Tibial artery (tissue), 4 donors: ENCODE measurements at regions not wholly inside any gene's neighbourhood (a gene's known extent, or its start where the extent isn't known, plus 50 kb on each side); places are given as distances from the start of the nearest gene placed in this dataset.

Experiments used
- DNase-seq, 2 donors: peaks; one replicate each; pipeline ENCODE4 v3.0.0-alpha.2; 2019
- H3K27ac ChIP-seq, 2 donors: fragments of 200-600 bp; sonication (generic) in 1 of 2; 1 replicate in 1 of 2; 2 replicates in 1 of 2; pipeline ENCODE4 v1.5.1; 2018 to 2019; ENCODE audit warnings: mild to moderate bottlenecking in 1 of 2
- H3K27me3 ChIP-seq, 2 donors: fragments of 200-600 bp; sonication (generic) in 1 of 2; one replicate each; pipeline versions ENCODE4 v1.5.1 to v1.6.0; 2016 to 2019
- H3K36me3 ChIP-seq, 3 donors: fragments of 200-600 bp; sonication (generic) in 2 of 3; one replicate each; pipeline ENCODE4 v1.5.1; 2016 to 2019; ENCODE audit warnings: mild to moderate bottlenecking in 2 of 3
- H3K4me1 ChIP-seq, 4 donors: fragments of 200-600 bp; sonication (generic) in 2 of 4; 1 replicate in 3 of 4; 2 replicates in 1 of 4; pipeline ENCODE4 v1.5.1; 2016 to 2019
- H3K4me3 ChIP-seq, 2 donors: fragments of 200-600 bp; sonication (generic) in 1 of 2; 1 replicate in 1 of 2; 2 replicates in 1 of 2; pipeline ENCODE4 v1.5.1; 2018 to 2019; ENCODE audit warnings: mild to moderate bottlenecking in 2 of 2
- H3K9me3 ChIP-seq, 3 donors: fragments of 200-600 bp; sonication (generic) in 1 of 3; one replicate each; pipeline ENCODE4 v1.5.1; 2016 to 2019
- intact Hi-C: fragments of 100-400 bp; cut with DNase I; formaldehyde crosslinking; loops from one replicate; pipeline ENCODE4 v1.15.0; 2023; ENCODE audit warnings: low total_unique reads
- TF ChIP-seq, protein P1 (sequence below), 2 experiments: fragments of 200-600 bp in 1 of 2; fragments of 450-650 bp in 1 of 2; IDR thresholded peaks; one replicate each; pipeline ENCODE4 v1.5.1; 2017 to 2019; ENCODE audit warnings: antibody characterized with exemption in 2 of 2, mild to moderate bottlenecking in 1 of 2, moderate library complexity in 1 of 2

DNA sequence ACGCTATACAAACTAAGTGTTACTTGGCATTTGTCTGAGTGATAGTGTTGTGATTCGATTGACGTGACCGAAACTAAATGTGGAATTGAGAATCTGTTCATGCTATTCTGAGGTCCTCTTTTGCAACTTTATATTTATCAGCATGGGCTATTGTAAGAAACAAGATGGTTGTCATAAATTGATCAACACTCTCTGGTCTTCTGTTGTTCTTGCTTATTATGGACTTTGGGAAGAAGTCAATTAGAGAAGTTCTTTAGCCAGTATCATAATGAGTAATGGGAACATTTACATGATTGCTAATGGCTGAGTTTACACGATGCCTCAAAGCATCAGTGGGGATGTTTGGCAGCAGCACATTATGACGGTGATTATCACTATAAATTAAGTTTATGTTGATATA is 195.0 kb downstream of the CD83 start:
- H3K36me3 ChIP-seq = no peaks in the 10 kb centered on the region
- H3K4me1 ChIP-seq = peaks cover 0 to 10% (median 6%) of the 10 kb centered on the region in 4 donors
- H3K27me3 ChIP-seq = peaks cover 0 to 9% of the 10 kb centered on the region in 2 donors
- TF ChIP-seq, protein P1, sequence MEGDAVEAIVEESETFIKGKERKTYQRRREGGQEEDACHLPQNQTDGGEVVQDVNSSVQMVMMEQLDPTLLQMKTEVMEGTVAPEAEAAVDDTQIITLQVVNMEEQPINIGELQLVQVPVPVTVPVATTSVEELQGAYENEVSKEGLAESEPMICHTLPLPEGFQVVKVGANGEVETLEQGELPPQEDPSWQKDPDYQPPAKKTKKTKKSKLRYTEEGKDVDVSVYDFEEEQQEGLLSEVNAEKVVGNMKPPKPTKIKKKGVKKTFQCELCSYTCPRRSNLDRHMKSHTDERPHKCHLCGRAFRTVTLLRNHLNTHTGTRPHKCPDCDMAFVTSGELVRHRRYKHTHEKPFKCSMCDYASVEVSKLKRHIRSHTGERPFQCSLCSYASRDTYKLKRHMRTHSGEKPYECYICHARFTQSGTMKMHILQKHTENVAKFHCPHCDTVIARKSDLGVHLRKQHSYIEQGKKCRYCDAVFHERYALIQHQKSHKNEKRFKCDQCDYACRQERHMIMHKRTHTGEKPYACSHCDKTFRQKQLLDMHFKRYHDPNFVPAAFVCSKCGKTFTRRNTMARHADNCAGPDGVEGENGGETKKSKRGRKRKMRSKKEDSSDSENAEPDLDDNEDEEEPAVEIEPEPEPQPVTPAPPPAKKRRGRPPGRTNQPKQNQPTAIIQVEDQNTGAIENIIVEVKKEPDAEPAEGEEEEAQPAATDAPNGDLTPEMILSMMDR (IDR thresholded peaks at IDR 0.05) = no peak
- intact Hi-C loops = no loop called here
- H3K4me3 ChIP-seq = no peak overlapping the region
- H3K27ac ChIP-seq = no peak overlapping the region
- no peaks in the 10 kb centered on the region for H3K9me3 ChIP-seq
- DNase-seq = no peak

DNA sequence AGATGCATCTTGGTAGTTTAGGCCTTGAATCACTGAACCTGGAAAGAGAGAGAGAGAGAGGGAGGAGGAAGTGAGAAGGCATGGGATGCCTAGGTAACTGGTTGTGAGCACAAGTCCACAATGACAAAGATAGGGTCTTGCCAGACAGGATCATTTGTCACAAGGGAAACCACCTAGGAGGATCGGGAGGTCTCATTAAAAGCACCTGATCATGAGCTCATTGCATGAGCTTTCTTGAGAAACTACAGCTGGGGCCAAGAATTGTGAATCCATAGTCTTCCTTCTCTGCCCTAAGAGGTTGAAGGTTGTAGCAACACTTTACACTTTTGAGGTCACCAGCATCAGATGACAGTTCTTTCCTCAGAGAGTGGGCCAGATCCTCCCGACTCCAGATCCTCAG is 195.7 kb downstream of the CD83 start:
- intact Hi-C loops = no loop called here
- no peak overlapping the region for H3K4me3 ChIP-seq
- no peaks in the 10 kb centered on the region for H3K9me3 ChIP-seq
- TF ChIP-seq, protein P1 (IDR thresholded peaks at IDR 0.05) = no peak
- H3K4me1 ChIP-seq = peaks cover 0 to 10% (median 6%) of the 10 kb centered on the region in 4 donors
- peaks cover 0 to 9% of the 10 kb centered on the region in 2 donors for H3K27me3 ChIP-seq
- H3K27ac ChIP-seq = no peak overlapping the region
- no peak for DNase-seq
- no peaks in the 10 kb centered on the region for H3K36me3 ChIP-seq

DNA sequence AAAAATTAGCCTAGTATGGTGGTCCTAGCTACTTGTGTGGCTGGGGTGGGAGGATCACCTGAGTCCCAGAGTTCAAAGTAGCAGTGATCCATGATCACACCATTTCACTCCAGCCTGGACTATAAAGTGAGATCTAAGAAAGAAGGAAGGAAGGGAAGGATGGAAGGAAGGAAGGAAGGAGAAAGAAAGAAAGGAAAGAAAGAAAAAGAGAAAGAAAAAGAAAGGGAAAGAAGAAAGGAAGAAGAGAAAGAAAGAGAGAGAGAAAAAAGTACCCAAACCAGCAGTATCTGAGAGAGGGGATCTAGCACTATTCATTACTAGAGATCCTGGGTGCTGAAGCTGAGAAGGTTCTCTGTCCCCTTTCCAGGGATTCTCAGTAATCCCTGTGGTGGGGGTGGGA is 197.8 kb downstream of the CD83 start:
- no peaks in the 10 kb centered on the region for H3K27me3 ChIP-seq
- H3K4me3 ChIP-seq = no peak overlapping the region
- H3K4me1 ChIP-seq = peaks cover 0 to 10% (median 6%) of the 10 kb centered on the region in 4 donors
- H3K27ac ChIP-seq = no peak overlapping the region
- H3K36me3 ChIP-seq = no peaks in the 10 kb centered on the region
- DNase-seq = no peak
- no peaks in the 10 kb centered on the region for H3K9me3 ChIP-seq
- intact Hi-C loops = no loop called here
- TF ChIP-seq, protein P1 (IDR thresholded peaks at IDR 0.05) = no peak

DNA sequence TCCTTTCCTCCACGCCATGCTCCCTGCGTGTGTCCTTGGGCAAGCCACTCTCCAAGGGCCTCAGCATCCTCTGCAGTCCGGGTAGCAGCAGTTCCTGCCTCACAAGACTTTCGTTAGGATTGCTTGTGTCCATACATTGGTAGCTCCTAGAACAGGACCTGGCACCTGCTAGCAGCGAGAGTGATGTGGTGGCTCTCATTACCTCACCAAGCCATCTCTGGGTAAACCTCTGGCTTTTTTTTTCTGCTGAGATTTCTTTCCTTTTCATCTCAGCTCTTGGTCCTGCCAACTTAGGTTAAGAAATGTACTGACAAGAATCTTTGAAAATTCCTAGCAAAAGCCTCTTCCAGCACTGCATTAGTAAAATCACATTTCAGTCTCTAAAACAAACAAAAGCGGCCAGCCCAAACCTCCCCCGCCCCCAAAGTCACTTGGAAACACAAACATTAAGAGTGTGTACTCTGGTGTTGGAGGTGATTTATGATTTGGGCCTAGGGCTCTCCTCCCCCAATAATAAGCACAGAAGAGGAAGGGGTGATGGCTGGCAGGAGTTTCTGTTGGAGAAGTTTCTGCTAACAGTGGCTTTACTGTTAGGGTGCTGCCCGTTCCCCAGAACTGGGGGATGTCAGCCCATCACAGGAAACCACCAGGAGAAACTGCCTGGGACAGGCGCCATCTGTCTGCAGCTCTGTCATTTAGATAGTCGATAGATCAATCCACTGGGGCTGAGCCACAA is 199.2 kb downstream of the CD83 start:
- intact Hi-C loops = no loop called here
- no peaks in the 10 kb centered on the region for H3K36me3 ChIP-seq
- TF ChIP-seq, protein P1 (IDR thresholded peaks at IDR 0.05) = no peak
- no peaks in the 10 kb centered on the region for H3K27me3 ChIP-seq
- H3K4me1 ChIP-seq = peaks cover 0 to 10% (median 6%) of the 10 kb centered on the region in 4 donors
- no peaks in the 10 kb centered on the region for H3K9me3 ChIP-seq
- H3K27ac ChIP-seq = no peak overlapping the region
- no peak for DNase-seq
- no peak overlapping the region for H3K4me3 ChIP-seq

DNA sequence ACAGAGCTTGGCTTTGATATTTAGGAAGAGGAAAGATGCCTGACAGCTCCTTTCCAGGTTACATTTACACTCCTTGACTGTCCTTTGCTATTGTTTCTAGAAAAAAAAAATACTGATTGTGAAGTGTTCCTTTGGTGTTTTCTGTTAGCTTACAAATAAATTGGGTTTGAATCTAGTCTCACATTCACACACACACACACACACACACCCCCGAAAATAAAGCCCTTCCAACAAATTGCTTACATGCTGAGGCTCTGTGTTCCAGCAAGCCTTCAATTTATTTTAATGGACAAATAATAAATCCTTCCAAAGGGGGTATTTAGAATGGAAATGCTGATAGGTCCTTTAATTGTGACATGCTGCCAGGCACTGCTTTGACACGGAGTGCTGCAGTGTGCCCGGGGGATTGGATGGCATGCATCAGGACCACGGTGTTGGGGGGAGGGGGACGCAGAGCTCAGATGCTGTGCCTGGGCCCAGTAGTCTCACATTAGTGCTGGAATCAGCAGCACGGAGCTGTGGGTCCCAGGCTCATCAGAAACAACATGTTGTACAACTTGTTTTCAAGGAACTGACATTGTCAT is 199.9 kb downstream of the CD83 start:
- no peak overlapping the region for H3K27ac ChIP-seq
- H3K27me3 ChIP-seq = no peaks in the 10 kb centered on the region
- no peak for DNase-seq
- intact Hi-C loops = no loop called here
- H3K9me3 ChIP-seq = no peaks in the 10 kb centered on the region
- H3K36me3 ChIP-seq = no peaks in the 10 kb centered on the region
- H3K4me1 ChIP-seq = peaks cover 0 to 10% (median 6%) of the 10 kb centered on the region in 4 donors
- TF ChIP-seq, protein P1 (IDR thresholded peaks at IDR 0.05) = no peak
- H3K4me3 ChIP-seq = no peak overlapping the region
